GM20431 (cell line): ENCODE measurements at regions not wholly inside any gene's neighbourhood (a gene's known extent, or its start where the extent isn't known, plus 50 kb on each side); places are given as distances from the start of the nearest gene placed in this dataset.

ENCODE experiments used
- in situ Hi-C: fragments of 300-500 bp; cut with MseI, MboI; formaldehyde crosslinking; loops from one replicate; pipeline ENCODE4 v1.15.0; 2020; ENCODE audit warnings: low sequenced_read_pairs; ENCODE audit not compliant: unreplicated experiment

DNA sequence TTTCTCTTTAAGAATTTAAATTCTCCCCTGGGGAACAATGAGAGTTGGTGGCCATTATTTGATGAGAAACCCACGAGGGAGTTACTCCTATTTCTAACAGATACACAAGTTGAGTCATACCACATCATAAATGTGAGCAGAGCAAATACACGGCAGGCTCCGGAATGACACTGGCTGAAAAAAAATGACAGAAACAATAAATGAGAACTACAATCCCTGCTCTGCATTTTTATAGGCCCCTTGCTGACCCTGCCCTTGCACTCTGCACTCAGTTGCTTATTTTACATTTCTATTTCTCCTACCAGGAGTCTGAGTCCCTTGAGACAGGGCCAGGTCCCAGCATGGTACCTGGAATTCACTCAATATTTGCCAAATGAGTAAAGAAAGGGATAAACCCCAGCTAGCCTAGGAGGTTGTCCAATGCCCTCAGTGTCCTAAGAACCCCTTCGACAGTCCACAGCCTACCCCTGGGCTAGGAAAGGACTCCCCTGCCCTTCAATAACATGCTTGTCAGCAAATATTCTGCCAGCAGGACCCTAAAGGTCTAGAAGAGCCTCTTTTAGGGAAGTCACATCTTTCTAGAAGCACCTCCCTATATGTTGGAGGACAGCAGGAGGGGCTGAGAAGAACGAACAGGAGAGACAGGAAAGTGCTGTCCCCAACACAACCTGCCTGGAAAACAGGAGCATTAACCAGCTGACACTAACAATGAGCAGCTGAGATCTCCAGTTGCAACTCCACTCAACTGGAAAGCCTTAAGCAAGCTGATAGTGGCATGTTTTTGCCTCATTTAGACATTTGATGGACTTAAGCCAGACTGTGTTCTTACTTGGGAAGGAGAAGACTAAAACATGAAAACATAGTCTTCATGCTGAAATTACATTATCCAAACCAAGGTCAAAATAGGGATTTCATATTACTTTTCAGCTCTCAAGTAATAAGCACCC is 191.2 kb downstream of the ACTL7B start:
- in situ Hi-C loops: loop anchor here (25.0 kb wide), 1 partner anchor 98 kb away; no protein-coding TSS in a partner anchor

DNA sequence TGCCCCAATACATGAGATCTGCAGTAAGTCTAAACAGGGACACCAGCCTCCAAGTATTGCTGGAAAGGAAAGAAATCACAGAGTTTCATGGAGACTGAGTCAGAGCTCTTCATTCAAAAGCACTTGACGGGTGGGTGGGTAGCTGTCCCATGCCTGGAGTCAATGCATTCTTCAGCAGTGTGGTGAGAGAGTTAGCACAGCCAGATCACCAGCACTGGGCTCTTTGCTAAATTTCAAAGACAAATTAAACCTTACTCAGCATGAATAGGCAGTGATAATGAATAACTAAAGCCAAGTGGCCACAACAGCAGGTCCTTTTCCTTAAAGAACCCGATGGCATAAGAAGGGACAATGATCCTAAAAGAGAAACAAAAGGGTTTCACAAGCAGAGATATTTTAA is 192.4 kb downstream of the ACTL7B start:
- in situ Hi-C loops: loop anchor here (25.0 kb wide), 1 partner anchor 99 kb away; no protein-coding TSS in a partner anchor

DNA sequence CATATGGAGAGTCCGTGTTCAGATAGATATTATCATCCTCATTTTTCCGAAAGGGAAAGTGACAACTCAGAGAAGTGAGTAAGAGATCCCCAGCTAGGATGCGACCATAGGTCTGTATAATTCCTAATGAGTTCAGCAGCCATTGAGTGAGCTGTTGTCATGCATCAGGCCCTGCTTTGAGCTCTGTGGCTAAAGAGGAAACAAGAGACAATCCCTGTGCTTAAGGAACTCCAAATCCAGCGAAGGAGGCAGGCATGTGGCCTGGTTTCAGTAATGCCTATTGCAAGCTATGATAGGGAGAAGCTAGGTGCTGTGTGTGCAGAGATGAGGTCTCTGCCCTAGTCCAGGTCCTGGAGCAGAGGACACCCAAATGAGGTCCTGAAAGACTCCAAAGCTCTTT is 192.8 kb downstream of the ACTL7B start:
- in situ Hi-C loops: loop anchor here (25.0 kb wide), 1 partner anchor 99 kb away; no protein-coding TSS in a partner anchor

DNA sequence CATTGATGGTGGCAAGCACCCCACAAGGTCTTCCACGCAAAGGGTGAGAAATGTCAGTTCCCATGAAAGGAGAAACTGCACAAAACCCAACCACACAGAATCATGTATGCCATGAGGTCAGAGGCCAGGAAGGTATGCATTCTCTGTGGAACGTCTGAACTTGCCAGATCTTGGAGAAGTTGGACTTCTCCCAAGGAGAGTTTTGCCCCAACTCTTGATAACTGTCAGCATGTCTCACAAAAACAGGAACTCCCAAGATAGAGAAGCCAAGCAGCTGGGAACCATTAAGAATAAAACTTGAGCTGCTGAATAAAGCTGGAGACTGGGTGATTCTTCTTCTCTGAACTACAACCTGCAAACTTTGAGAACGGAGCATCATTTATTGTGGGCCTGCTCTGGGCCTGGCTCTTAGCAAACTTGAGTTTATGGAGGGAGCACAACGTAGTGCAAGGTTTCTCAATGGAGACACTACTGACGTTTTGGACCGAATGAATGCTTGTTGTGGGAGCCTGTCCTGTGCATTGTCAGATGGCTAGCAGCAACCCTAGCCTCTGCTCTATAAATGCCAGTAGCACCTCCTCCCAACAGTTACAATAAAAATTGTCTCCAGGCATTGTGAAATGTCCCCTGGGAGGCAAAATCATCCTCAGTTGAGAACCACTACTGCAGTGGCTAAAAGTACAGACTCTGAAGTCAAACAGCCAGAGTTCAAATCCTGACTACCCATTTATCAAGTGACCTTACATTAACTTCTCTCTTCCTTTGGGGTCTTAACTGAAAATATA is 193.5 kb downstream of the ACTL7B start:
- in situ Hi-C loops: loop anchor here (25.0 kb wide), 1 partner anchor 100 kb away; no protein-coding TSS in a partner anchor

DNA sequence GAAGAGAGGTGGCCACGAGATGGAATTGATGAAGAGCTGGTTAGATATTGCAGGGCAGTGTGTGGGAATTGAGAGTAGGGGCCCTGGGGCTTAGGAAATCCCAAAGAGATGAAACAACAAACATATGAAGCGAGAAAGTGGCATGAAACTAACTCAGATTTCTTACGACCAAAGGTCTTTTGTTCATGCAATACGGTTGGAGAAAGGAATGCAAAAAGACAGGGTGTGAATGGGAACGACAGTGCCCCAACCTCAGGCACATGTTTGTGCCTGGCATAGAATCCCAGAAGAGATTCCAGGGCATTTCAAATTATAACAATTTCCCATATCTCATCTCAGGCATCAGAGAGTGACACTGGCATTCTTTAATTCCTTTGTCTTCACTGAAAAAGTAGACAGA is 199.2 kb downstream of the ACTL7B start:
- in situ Hi-C loops: loop anchor here (25.0 kb wide), 1 partner anchor 106 kb away; no protein-coding TSS in a partner anchor

DNA sequence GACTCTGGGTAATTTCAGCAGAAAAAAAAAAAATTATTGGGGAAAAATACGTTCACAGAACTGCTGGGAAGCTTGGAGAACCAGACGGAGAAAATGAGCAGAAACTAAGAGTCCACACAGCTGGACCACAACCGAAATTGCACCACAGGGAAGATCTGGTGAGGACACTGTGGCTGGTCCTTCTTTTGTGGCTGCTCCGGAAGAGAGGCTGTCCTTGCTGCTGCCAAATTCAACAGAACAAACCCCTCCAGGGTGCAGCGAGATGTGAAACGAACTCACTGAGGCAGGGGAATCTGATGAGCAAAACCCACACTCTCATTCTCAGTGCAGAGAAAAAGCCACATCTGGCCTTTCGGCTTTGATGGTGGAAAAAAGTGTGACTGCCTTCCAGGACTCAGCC is 200.0 kb downstream of the ACTL7B start:
- in situ Hi-C loops: loop anchor here (25.0 kb wide), 1 partner anchor 106 kb away; no protein-coding TSS in a partner anchor

DNA sequence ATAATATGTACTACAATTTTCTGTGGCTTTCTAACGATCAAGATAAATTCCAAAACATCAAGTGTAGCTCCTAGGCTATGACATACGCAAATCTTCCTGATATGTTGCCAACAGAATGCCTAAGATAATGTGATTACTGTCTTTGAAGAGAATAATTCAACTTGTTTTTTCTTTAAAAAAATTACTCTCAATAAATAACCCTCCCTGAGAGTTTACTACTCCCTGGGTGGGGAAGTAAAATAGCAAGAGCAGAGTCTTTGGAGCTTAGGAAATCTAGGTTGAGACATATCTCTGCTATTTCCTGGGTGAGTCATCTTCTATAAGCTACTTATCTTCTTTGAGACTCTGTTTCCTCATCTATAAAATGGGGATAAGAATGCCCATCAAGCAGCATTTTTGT is 201.2 kb downstream of the ACTL7B start:
- in situ Hi-C loops: loop anchor here (25.0 kb wide), 1 partner anchor 108 kb away; no protein-coding TSS in a partner anchor

DNA sequence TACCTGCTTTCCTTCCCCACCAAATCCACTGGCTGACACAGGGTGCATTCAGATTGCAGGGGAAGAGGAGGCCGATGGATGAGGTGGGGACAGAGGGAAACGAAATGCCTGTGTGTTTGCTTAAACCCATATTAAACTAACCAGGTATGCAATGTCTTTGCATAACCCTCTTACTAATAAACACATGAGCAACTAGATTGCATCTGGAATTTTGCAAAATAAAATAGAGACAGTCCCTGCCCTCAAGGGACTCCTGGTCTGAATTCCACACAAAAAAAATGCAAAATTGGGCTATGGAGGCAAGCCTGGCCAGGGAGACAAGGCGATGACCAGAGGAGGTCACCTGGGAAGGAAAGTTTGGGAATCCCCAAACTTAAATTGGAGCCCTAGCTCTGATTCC is 202.9 kb downstream of the ACTL7B start:
- in situ Hi-C loops: loop anchor here (25.0 kb wide), 1 partner anchor 109 kb away; no protein-coding TSS in a partner anchor

DNA sequence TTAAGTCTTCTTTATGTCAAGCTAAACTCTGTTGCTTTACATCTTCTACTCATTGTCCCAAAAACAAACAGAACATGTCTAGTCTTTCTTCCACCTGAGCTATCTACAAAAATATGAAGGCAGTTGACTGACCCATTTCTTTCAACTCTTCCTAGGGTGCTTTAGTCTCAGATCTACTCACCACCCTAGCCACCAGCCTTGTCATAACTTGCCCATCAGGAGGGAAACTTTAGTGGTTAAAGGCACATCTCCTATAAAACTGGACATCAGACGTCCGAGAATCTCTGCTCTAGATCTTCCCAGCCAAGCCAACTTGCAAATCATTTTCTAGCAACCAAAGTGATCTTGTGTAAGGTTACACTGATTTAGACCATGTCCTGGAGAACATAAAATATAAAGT is 205.0 kb downstream of the ACTL7B start:
- in situ Hi-C loops: loop anchor here (25.0 kb wide), 1 partner anchor 111 kb away; no protein-coding TSS in a partner anchor

DNA sequence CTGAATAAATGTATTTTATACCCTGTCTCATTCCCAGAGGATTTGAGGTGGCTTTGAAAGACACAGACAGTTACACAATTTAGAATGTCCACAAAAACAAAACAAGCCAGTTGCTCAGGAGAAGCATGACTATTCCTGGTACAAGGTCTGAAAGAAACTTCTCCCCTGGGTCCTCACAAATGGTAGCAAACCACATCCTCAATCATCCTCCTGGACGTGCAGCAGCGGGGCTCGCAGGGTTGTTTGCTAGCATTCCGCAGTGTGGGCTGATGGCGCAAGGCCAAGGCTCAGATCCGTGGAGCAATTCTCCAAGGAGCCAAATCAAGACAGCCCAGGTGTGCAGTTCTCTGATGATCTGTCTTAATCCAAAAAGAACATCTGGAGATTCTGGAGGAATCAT is 210.3 kb downstream of the ACTL7B start:
- in situ Hi-C loops: no loop called here

DNA sequence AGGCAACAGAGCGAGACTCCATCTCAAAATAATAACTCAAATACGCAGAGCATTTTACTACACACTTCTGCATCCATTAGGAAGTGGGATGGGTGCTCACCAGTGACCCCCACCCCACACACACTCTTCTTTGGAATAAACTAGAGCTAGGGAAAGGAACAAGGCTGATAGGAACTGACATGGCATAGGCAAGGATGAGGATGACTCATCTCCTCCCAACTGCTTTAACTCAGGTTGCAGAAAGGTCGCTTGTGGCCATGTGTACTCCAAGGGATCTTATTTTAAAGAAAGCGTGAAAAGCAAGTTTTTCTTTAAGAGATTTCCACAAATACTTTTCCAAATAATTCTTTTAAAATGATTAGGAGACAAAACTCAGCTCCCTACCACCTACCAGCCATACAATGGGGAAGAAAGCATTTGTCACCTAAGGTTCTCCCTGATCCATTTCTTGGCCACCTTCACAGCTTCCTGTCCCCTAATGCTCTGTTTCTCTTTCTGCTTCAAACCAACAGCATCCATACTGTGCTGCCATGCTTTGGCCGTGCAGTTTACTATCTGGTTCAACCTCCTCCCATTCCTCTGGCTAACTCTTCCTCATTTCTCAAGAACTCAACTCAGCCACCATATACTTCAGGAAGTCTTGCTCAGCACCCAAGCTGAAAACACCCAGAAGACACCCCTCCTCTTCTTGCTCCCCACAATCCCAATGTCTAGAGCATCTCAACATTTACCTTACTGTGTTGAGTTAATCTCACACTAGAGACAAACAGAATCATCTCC is 211.9 kb downstream of the ACTL7B start:
- in situ Hi-C loops: no loop called here

DNA sequence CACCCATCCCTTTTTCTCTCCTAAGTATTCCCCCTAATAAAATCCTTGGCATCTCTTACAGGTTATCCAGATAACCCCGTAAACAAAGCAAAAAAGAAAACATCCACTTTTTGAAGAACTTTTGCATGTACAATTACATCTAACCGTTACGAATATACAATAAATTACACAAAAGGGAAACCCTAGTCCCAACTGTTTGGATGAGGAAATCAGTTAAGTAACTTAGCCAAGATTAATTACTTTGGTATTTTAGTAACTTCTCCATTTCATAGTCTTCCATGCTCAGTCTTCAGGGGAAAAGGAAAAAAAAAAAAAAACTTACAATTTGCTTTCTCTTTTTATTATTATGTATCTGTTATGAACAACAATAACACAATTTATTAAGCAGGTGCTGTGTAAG is 212.9 kb downstream of the ACTL7B start:
- in situ Hi-C loops: no loop called here

DNA sequence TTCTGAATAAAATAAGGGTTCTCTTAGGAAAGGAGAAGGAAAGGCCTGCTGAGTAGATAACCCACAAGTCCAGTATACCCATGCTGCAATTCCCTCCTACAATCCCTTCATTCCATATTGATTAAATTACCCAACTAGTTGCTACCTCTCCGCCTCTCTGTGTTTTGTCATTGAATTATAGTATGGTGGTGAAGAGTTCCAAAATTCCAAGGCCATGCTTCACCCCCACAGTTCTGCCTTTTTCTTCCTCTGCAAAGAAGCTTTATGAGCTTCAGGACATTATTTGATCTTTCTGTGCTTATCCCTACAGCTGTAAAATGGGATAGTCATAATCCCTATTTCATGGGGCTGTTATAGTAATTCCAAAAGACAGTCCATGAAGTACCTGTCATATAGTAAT is 215.6 kb downstream of the ACTL7B start:
- in situ Hi-C loops: no loop called here

DNA sequence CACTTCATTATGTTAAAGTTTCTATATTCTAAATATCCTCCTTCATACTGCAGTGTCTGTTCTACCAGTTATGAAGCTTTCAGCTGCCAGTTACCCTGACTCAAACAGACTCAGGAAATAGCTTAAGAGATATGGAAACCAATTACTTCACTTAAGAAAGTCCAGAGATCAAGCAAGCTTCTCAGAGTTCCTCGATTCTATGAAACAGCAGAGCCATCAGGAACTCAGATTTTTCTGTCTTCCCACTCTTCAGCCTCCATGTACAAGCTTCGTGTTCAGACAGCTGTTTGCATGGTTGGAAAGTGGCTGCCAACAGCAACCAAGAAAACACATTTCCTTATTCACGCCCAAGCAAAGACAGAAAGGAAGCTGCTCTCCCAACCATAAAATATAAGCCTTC is 216.1 kb downstream of the ACTL7B start:
- in situ Hi-C loops: no loop called here

DNA sequence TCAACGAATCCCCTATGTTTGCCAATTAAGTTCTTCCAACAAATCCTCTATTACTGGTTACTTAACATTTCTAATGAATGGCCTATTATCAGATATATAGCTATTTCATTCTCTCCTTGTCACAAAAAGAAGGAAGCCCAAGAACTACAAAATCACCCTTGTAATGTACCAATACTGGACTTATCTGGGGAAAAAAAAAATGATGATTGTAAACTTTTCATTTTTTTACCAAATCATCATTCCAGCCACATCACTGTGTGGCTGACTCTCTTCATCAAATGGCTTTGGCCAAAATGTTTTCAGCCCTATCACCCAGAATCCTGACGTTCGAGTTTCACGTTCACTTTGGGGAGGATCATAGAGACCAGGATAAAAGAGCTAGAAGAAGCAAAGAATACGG is 216.7 kb downstream of the ACTL7B start:
- in situ Hi-C loops: no loop called here

DNA sequence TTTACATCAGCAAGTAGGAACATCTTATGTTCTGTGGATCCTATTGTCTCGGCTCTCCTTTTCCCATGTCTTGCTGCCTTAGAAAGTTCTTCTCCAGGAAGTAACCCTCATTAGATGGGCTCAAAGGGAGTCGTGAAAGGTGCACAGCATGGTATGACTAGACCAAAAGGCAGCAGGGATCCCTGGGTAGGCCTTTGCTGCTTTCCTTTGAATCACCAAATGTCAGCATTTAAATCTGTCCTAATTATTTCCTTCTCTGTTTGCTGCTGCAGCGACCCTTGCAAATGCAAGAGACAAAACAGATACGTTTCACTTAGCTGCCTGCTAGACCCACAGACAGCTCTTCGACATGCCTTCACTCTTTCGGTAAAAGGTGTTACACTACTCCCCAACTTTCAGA is 218.4 kb downstream of the ACTL7B start:
- in situ Hi-C loops: no loop called here

DNA sequence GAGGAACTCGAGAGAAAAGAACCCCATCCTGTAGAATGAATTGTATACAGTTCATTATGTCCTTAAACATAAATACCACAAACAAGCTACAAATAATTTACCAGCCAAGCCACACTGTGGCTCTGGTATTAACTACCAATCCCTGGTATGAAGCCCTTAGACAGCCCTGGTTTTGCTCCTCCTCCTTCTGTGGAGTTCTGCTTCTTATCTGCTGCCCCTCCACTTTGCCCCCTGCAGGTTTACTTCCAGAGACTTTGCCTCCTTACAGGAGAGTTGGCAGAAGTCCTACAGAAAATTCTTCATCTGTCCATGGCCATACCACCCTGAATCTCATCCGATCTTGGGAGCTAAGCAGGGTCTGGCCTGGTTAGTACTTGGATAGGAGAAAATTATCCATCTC is 219.8 kb downstream of the ACTL7B start:
- in situ Hi-C loops: no loop called here

DNA sequence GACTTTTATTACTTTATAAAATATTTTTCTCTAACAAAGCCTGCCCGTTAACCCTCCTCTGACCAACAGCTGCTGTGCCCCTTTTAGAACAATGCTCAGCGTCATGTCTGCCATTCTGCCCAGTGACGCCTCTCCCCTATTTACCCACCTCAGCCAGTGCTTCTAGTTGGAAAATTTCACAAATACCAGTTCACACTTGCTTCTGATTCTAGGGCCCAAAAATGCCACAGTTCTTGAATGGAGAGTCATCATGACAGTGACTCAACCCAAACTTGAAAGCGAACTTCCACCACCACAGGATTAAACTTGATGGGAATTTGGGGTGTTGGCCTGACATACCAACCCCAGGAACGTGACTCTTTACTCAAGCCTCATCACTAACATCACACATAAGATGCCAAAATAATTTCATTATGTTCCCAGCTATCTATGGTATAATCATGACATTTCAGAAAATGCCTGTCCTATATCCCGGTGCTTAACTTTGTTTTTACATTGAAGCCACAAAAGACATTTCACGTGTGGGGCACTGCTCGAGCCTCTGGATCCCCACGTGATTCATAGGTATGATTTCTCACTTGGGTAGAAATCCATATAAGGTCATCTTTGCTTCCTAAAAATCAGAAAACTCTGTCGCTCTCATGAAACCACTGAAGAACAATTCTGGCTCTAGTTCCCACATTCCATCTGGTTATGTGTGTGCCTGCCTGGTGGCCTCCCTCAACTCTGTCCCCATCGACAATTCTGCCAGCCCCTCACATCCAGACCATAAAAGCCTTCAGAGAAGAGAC is 220.9 kb downstream of the ACTL7B start:
- in situ Hi-C loops: no loop called here

DNA sequence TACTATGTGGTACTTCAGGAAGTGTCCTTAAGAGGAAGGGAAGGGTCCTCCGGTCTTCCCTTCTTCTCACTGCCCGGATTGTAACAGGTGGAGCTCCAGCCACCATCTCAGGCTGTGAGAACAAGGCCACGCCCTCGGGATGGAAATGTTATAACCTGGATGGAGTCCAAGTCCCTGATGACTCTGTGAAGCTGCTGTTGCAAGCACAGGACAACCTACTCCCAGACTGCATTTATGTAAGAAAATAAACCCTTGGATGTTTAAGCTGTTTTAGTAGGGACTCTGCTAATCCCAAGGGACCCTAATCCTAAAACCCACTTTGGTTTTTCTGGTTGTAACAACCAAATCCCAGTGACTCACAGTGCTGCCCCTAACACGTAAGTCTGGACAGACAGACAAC is 221.6 kb downstream of the ACTL7B start:
- in situ Hi-C loops: no loop called here
